Astrocyte (in vitro differentiated cells and primary cell): ENCODE measurements at regions not wholly inside any gene's neighbourhood (a gene's known extent, or its start where the extent isn't known, plus 50 kb on each side); places are given as distances from the start of the nearest gene placed in this dataset.

Experiments
- DNase-seq: peaks from one replicate; pipeline ENCODE4 v3.0.0-alpha.2; 2010; ENCODE audit warnings: low read depth
- FAIRE-seq: peaks from 2 replicates; lab custom pipeline; 2011; peaks lifted over from hg19 to GRCh38; lab: Jason Lieb, UNC
- H2AFZ ChIP-seq: 2 replicates; pipeline ENCODE4 v1.6.0; 2012; ENCODE audit warnings: low read depth, low read length, inconsistent platforms
- H3K27ac ChIP-seq: 2 replicates; pipeline ENCODE4 v1.5.1; 2011; ENCODE audit warnings: low read depth, low read length, inconsistent platforms
- H3K27me3 ChIP-seq: 2 replicates; pipeline ENCODE4 v1.6.0; 2011; ENCODE audit warnings: low read length, inconsistent platforms; ENCODE audit not compliant: insufficient read depth
- H3K36me3 ChIP-seq: 2 replicates; pipeline ENCODE4 v1.5.1; 2011; ENCODE audit warnings: low read length, inconsistent platforms; ENCODE audit not compliant: insufficient read depth
- H3K4me1 ChIP-seq: 2 replicates; pipeline ENCODE4 v1.5.1; 2011; ENCODE audit warnings: low read length, inconsistent platforms; ENCODE audit not compliant: insufficient read depth
- H3K4me2 ChIP-seq: 2 replicates; pipeline ENCODE4 v1.6.0; 2012; ENCODE audit warnings: low read length, inconsistent platforms
- H3K4me3 ChIP-seq: 2 replicates; pipeline ENCODE4 v1.5.1; 2011; ENCODE audit warnings: low read depth, mild to moderate bottlenecking, low read length, inconsistent platforms; ENCODE audit not compliant: insufficient read depth
- H3K79me2 ChIP-seq: 2 replicates; pipeline ENCODE4 v1.6.0; 2012; ENCODE audit warnings: mild to moderate bottlenecking, low read length, inconsistent platforms; ENCODE audit not compliant: insufficient read depth
- H3K9ac ChIP-seq: 2 replicates; pipeline ENCODE4 v1.6.0; 2012; ENCODE audit warnings: mild to moderate bottlenecking, low read length, inconsistent platforms
- H3K9me3 ChIP-seq: 2 replicates; pipeline ENCODE4 v1.5.1; 2012; ENCODE audit warnings: low read depth, mild to moderate bottlenecking, low read length, inconsistent platforms; ENCODE audit not compliant: insufficient read depth
- H4K20me1 ChIP-seq: 2 replicates; pipeline ENCODE4 v1.6.0; 2012; ENCODE audit warnings: low read length, inconsistent platforms; ENCODE audit not compliant: insufficient read depth
- H3K27ac Mint-ChIP-seq: one replicate; pipeline ENCODE4 v1.8.0; 2021; ENCODE audit warnings: mild to moderate bottlenecking, mixed read lengths; ENCODE audit not compliant: unreplicated experiment
- H3K27me3 Mint-ChIP-seq: one replicate; pipeline ENCODE4 v1.8.0; 2021; ENCODE audit warnings: low read depth, mixed read lengths; ENCODE audit not compliant: unreplicated experiment
- H3K36me3 Mint-ChIP-seq: one replicate; pipeline ENCODE4 v1.8.0; 2021; ENCODE audit warnings: low read depth, mixed read lengths; ENCODE audit not compliant: unreplicated experiment
- H3K4me1 Mint-ChIP-seq: one replicate; pipeline ENCODE4 v1.8.0; 2021; ENCODE audit warnings: low read depth, mixed read lengths; ENCODE audit not compliant: unreplicated experiment
- H3K4me3 Mint-ChIP-seq: one replicate; pipeline ENCODE4 v1.8.0; 2021; ENCODE audit warnings: mild to moderate bottlenecking, moderate library complexity, mixed read lengths; ENCODE audit not compliant: unreplicated experiment
- H3K9me3 Mint-ChIP-seq: one replicate; pipeline ENCODE4 v1.8.0; 2021; ENCODE audit warnings: mild to moderate bottlenecking, mixed read lengths; ENCODE audit not compliant: unreplicated experiment
- EZH2 ChIP-seq: IDR thresholded peaks from 2 replicates; pipeline ENCODE4 v1.6.1; 2012; ENCODE audit warnings: mild to moderate bottlenecking, low read length, inconsistent platforms; ENCODE audit not compliant: insufficient read depth
- TF ChIP-seq, protein P1 (sequence below): IDR thresholded peaks from 2 replicates; pipeline ENCODE4 v1.5.1; 2011; ENCODE audit warnings: low read depth, mild to moderate bottlenecking, inconsistent platforms, low read length, moderate library complexity; ENCODE audit not compliant: insufficient read depth

DNA sequence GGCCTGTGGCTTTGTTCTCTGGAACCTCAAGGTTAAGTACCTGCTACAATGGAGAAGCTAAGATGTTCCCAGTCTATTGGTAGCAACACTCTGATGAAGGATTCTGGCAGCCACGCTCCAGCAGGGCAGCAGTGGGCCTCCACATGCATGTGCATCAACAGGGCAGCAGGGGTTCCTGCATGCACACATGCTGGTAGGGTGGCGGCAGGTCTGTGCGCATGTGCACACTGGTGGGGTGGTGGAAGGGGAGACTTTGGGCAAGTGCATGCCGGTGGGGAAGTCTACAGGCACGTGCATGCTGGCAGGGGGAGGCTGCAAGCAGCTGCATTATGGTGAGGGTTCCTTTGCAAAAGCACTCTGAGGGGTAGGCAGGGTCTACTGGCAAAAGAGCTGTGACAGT lies 160.7 kb downstream of the NKX6-1 start:
- no peaks in the 10 kb centered on the region for H4K20me1 ChIP-seq
- DNase-seq (no peak), FAIRE-seq (no peak)
- H3K36me3 ChIP-seq: no peaks in the 10 kb centered on the region
- H3K4me3 ChIP-seq: no peak overlapping the region
- Mint-ChIP-seq H3K4me1 (no peaks in the 10 kb centered on the region), H3K4me3 (no peak overlapping the region), H3K27ac (no peak overlapping the region), H3K27me3 (no peaks in the 10 kb centered on the region), H3K36me3 (no peaks in the 10 kb centered on the region), H3K9me3 (peaks cover 9% of the 10 kb centered on the region)
- H3K27me3 ChIP-seq: no peaks in the 10 kb centered on the region
- no peaks in the 10 kb centered on the region for H3K4me1 ChIP-seq
- H3K27ac ChIP-seq: no peak overlapping the region
- no peak for TF ChIP-seq EZH2
- no peaks in the 10 kb centered on the region for H3K9me3 ChIP-seq
- no peak overlapping the region for H3K9ac ChIP-seq
- H3K4me2 ChIP-seq: no peak overlapping the region
- H2AFZ ChIP-seq: no peak overlapping the region
- no peaks in the 10 kb centered on the region for H3K79me2 ChIP-seq

DNA sequence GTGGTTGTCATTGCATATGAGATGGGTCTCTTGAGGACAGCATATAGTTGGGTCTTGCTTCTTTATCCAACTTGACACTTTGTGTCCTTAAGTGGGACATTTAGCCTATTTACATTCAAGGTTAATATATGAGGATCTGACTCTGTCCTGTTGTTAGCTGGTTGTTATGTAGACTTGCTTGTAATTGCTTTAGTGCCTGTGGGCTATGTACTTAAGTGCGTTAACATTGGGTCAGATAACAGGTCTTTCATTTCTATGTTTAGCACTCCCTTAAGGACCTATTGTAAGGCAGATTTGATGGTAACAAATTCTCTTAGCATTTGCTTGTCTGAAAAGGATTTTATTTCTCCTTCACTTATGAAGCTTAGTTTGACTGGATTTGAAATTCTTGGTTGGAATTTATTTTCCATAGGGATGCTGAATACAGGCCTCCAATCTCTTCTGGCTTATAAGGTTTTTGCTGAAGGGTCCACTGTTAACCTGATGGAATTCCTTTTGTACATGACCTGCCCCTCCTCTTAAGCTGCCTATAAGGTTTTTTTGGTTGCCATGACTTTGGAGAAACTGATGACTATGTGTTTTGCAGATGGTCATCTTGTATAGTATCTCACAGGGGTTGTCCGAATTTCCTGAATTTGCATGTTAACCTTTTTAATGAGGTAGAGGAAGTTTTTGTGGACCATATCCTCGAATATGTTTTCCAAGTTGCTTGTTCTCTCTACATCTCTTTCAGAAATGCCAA lies 162.0 kb downstream of the NKX6-1 start:
- no peaks in the 10 kb centered on the region for H3K27me3 ChIP-seq
- Mint-ChIP-seq H3K36me3 (no peaks in the 10 kb centered on the region), H3K27me3 (no peaks in the 10 kb centered on the region), H3K4me1 (no peaks in the 10 kb centered on the region), H3K27ac (no peak overlapping the region), H3K9me3 (peaks cover 6% of the 10 kb centered on the region), H3K4me3 (no peak overlapping the region)
- no peaks in the 10 kb centered on the region for H3K36me3 ChIP-seq
- H3K4me1 ChIP-seq: no peaks in the 10 kb centered on the region
- H3K4me2 ChIP-seq: no peak overlapping the region
- H3K9ac ChIP-seq: no peak overlapping the region
- DNase-seq (no peak), FAIRE-seq (no peak)
- H3K9me3 ChIP-seq: no peaks in the 10 kb centered on the region
- H3K4me3 ChIP-seq: no peak overlapping the region
- no peaks in the 10 kb centered on the region for H3K79me2 ChIP-seq
- H2AFZ ChIP-seq: no peak overlapping the region
- TF ChIP-seq, protein P1, sequence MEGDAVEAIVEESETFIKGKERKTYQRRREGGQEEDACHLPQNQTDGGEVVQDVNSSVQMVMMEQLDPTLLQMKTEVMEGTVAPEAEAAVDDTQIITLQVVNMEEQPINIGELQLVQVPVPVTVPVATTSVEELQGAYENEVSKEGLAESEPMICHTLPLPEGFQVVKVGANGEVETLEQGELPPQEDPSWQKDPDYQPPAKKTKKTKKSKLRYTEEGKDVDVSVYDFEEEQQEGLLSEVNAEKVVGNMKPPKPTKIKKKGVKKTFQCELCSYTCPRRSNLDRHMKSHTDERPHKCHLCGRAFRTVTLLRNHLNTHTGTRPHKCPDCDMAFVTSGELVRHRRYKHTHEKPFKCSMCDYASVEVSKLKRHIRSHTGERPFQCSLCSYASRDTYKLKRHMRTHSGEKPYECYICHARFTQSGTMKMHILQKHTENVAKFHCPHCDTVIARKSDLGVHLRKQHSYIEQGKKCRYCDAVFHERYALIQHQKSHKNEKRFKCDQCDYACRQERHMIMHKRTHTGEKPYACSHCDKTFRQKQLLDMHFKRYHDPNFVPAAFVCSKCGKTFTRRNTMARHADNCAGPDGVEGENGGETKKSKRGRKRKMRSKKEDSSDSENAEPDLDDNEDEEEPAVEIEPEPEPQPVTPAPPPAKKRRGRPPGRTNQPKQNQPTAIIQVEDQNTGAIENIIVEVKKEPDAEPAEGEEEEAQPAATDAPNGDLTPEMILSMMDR: no peak
- no peak for TF ChIP-seq EZH2
- H4K20me1 ChIP-seq: no peaks in the 10 kb centered on the region
- H3K27ac ChIP-seq: no peak overlapping the region

DNA sequence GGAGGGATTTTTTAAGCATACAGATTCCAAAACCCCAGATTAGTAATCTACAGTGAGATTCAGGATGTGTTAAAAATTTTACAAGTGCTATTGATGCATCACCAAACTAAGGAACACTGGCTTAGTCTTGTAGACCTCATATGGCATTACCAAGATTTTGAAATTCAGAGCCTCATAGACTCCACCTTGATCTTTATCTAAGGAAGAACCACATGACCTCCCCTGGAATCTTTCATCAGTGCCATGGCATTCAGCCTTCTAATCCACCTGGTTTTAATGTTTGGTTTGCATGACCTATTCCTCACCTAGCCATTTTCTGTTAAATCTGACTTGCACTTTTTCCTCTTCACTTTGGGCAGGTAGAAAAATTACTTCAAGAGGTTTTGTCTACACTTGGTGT lies 171.6 kb downstream of the NKX6-1 start:
- no peak for TF ChIP-seq EZH2
- TF ChIP-seq, protein P1: no peak

More for the DNA sequence above, 171.6 kb downstream of the NKX6-1 start:
- no peaks in the 10 kb centered on the region for H3K9me3 ChIP-seq
- H3K27me3 ChIP-seq: no peaks in the 10 kb centered on the region
- Mint-ChIP-seq H3K36me3 (no peaks in the 10 kb centered on the region), H3K4me3 (no peak overlapping the region), H3K4me1 (no peaks in the 10 kb centered on the region), H3K27ac (no peak overlapping the region), H3K9me3 (no peaks in the 10 kb centered on the region), H3K27me3 (no peaks in the 10 kb centered on the region)
- H3K36me3 ChIP-seq: no peaks in the 10 kb centered on the region
- no peak overlapping the region for H2AFZ ChIP-seq
- no peak overlapping the region for H3K4me2 ChIP-seq
- no peak for DNase-seq
- H3K27ac ChIP-seq: no peak overlapping the region
- no peaks in the 10 kb centered on the region for H4K20me1 ChIP-seq
- H3K79me2 ChIP-seq: no peaks in the 10 kb centered on the region
- FAIRE-seq: no peak
- no peak overlapping the region for H3K9ac ChIP-seq
- no peak overlapping the region for H3K4me3 ChIP-seq
- H3K4me1 ChIP-seq: no peaks in the 10 kb centered on the region
